K562 (cell line): ENCODE measurements at regions not wholly inside any gene's neighbourhood (a gene's known extent, or its start where the extent isn't known, plus 50 kb on each side); places are given as distances from the start of the nearest gene placed in this dataset.

Experiments
- ATAC-seq: fragments of 200-7000 bp; cut with Tn5 transposase; 3 replicates; pipeline ENCODE4 v1.9.1; 2020; ENCODE audit warnings: moderate library complexity
- BruUV-seq: library from RNA; stranded (reverse); fragments of 400-500 nt; replicated peaks from 2 replicates; lab custom pipeline; 2021; lab: Mats Ljungman, UMichigan
- CTCF ChIA-PET: fragments of 300-600 bp; formaldehyde crosslinking; extraction: SDS; loops from one replicate; lab custom pipeline; 2021; ENCODE audit warnings: low intra/inter-chr PET ratio; lab: Yijun Ruan, JAX
- POLR2A ChIA-PET: fragments of 300-600, 350-650 bp; sonication (Branson Sonifier 250); formaldehyde crosslinking; extraction: SDS; loops from one replicate; lab custom pipeline; 2021; ENCODE audit warnings: antibody characterized with exemption, inconsistent platforms; lab: Yijun Ruan, JAX
- DNase-seq, 4 experiments: peaks; one replicate each; pipeline versions ENCODE4 v3.0.0 to v3.0.0-alpha.2; 2011 to 2018; ENCODE audit warnings: low spot score in 3 of 4, mixed read lengths in 3 of 4; ENCODE audit errors: extremely low read depth in 1 of 4
- FAIRE-seq: peaks from 2 replicates; lab custom pipeline; 2011; peaks lifted over from hg19 to GRCh38; lab: Jason Lieb, UNC
- H2AFZ ChIP-seq: 2 replicates; pipeline ENCODE4 v1.6.0; 2011; ENCODE audit warnings: low read depth, low read length, control low read depth, inconsistent platforms
- H3K27ac ChIP-seq: fragments of 200-600 bp; 3 replicates; pipeline ENCODE4 v1.8.0; 2011; ENCODE audit warnings: low read depth, mild to moderate bottlenecking, control low read depth, inconsistent platforms, low read length, moderate library complexity, mixed read lengths; ENCODE audit errors: extremely low read depth
- H3K27me3 ChIP-seq, 2 experiments: fragments of 300-600 bp in 1 of 2; 2 replicates in 1 of 2; 3 replicates in 1 of 2; pipeline versions ENCODE4 v1.6.0 to v1.8.0; 2011; ENCODE audit warnings: inconsistent platforms in 2 of 2, low read length in 2 of 2, mild to moderate bottlenecking in 1 of 2, mixed read lengths in 1 of 2, moderate library complexity in 1 of 2; ENCODE audit not compliant: control insufficient read depth in 2 of 2, insufficient read depth in 2 of 2
- H3K36me3 ChIP-seq: fragments of 300-600 bp; 3 replicates; pipeline ENCODE4 v1.8.0; 2011; ENCODE audit warnings: mild to moderate bottlenecking, low read length, inconsistent platforms; ENCODE audit not compliant: control insufficient read depth, insufficient read depth
- H3K4me1 ChIP-seq, 2 experiments: fragments of 200-600 bp in 1 of 2; replicated peaks in 1 of 2; 2 replicates in 1 of 2; 3 replicates in 1 of 2; pipeline versions ENCODE4 v1.5.1 to v1.8.0; 2011; ENCODE audit warnings: inconsistent platforms in 2 of 2, low read length in 2 of 2, mild to moderate bottlenecking in 1 of 2, mixed read lengths in 1 of 2, moderate library complexity in 1 of 2; ENCODE audit not compliant: control insufficient read depth in 2 of 2, insufficient read depth in 2 of 2
- H3K4me2 ChIP-seq: 2 replicates; pipeline ENCODE4 v1.6.1; 2011; ENCODE audit warnings: low read length, control low read depth, inconsistent platforms, mixed read lengths; ENCODE audit not compliant: insufficient read depth
- H3K4me3 ChIP-seq: fragments of 200-600 bp; sonication (generic), shearing (Covaris generic); 2 replicates; pipeline ENCODE4 v1.5.1; 2016; ENCODE audit warnings: control low read depth, inconsistent platforms
- H3K79me2 ChIP-seq: fragments of 200-600 bp; 3 replicates; pipeline ENCODE4 v1.8.0; 2011; ENCODE audit warnings: low read length, inconsistent platforms; ENCODE audit not compliant: control insufficient read depth, insufficient read depth
- H3K9ac ChIP-seq, 2 experiments: 2 replicates each; pipeline versions ENCODE4 v1.6.0 to v1.6.1; 2011; ENCODE audit warnings: low read depth in 2 of 2, low read length in 2 of 2, control low read depth in 1 of 2, inconsistent platforms in 1 of 2, mild to moderate bottlenecking in 1 of 2, mixed read lengths in 1 of 2; ENCODE audit not compliant: insufficient read depth in 1 of 2
- H3K9me1 ChIP-seq: one replicate; pipeline ENCODE4 v1.6.0; 2011; ENCODE audit warnings: inconsistent platforms, mild to moderate bottlenecking, low read length, moderate library complexity; ENCODE audit not compliant: control insufficient read depth, insufficient read depth
- H3K9me3 ChIP-seq: replicated peaks from 2 replicates; pipeline ENCODE4 v1.5.1; 2011; ENCODE audit warnings: low read depth, low read length, inconsistent platforms; ENCODE audit not compliant: control insufficient read depth, insufficient read depth
- H4K20me1 ChIP-seq: replicated peaks from 2 replicates; pipeline ENCODE4 v1.6.1; 2011; ENCODE audit warnings: low read length, inconsistent platforms, mixed read lengths; ENCODE audit not compliant: control insufficient read depth, insufficient read depth
- BRF2 ChIP-seq: IDR thresholded peaks from 3 replicates; pipeline ENCODE4 v1.6.1; 2011; ENCODE audit warnings: borderline replicate concordance, mild to moderate bottlenecking; ENCODE audit not compliant: insufficient read length, insufficient read depth
- CBFA2T2 ChIP-seq: fragments of 450-650 bp; conservative IDR thresholded peaks from 2 replicates; pipeline ENCODE4 v1.6.1; 2017; ENCODE audit warnings: mild to moderate bottlenecking
- EP400 ChIP-seq: fragments of 450-650 bp; IDR thresholded peaks from 2 replicates; pipeline ENCODE4 v1.6.1; 2017; ENCODE audit warnings: antibody characterized with exemption, mild to moderate bottlenecking, moderate library complexity
- FOS ChIP-seq: IDR thresholded peaks from 3 replicates; pipeline ENCODE4 v1.6.1; 2011; ENCODE audit not compliant: insufficient read length; ENCODE audit errors: extremely low read depth
- FOXO4 ChIP-seq: fragments of 450-650 bp; formaldehyde crosslinking; IDR thresholded peaks from 2 replicates; pipeline ENCODE4 v1.4.0; 2020; ENCODE audit warnings: mild to moderate bottlenecking, moderate library complexity
- HMGN3 ChIP-seq: IDR thresholded peaks from 2 replicates; pipeline ENCODE4 v1.6.1; 2011; ENCODE audit warnings: borderline replicate concordance, low read depth, mild to moderate bottlenecking, mixed read lengths, low read length; ENCODE audit not compliant: insufficient read length; ENCODE audit errors: extremely low read depth
- KLF10 ChIP-seq: fragments of 250-450 bp; sonication (Bioruptor Pico); IDR thresholded peaks from 2 replicates; pipeline ENCODE4 v1.6.1; 2021; ENCODE audit warnings: matching md5 sums
- MCM7 ChIP-seq, 2 experiments: fragments of 450-650 bp; IDR thresholded peaks; 2 replicates each; pipeline ENCODE4 v1.6.1; 2016 to 2018
- NFIX ChIP-seq: fragments of 250-450 bp; sonication (Bioruptor Pico); IDR thresholded peaks from 2 replicates; pipeline ENCODE4 v1.4.0; 2020; ENCODE audit warnings: low read depth, mild to moderate bottlenecking, moderate library complexity
- SP2 ChIP-seq: IDR thresholded peaks from 2 replicates; pipeline ENCODE4 v1.6.1; 2011; ENCODE audit warnings: mild to moderate bottlenecking, low read depth, low read length, moderate library complexity; ENCODE audit not compliant: poor library complexity, severe bottlenecking; ENCODE audit errors: extremely low read depth
- TFE3 ChIP-seq: fragments of 450-650 bp; formaldehyde crosslinking; IDR thresholded peaks from 2 replicates; pipeline ENCODE4 v1.4.0; 2020; ENCODE audit warnings: mild to moderate bottlenecking, mixed read lengths
- ZBTB2 ChIP-seq: fragments of 450-650 bp; IDR thresholded peaks from 2 replicates; pipeline ENCODE4 v1.6.1; 2016; ENCODE audit warnings: antibody characterized with exemption
- ZBTB7A ChIP-seq: IDR thresholded peaks from 2 replicates; pipeline ENCODE4 v1.6.1; 2011; ENCODE audit warnings: low read depth, mild to moderate bottlenecking, low read length, moderate library complexity, borderline replicate concordance; ENCODE audit not compliant: control insufficient read depth
- ZFX ChIP-seq: sonication (generic); formaldehyde crosslinking; IDR thresholded peaks from 2 replicates; pipeline ENCODE4 v1.8.0; 2022; ENCODE audit warnings: mild to moderate bottlenecking, missing genetic modification reagents, moderate library complexity
- ZKSCAN1 ChIP-seq: fragments of 150-350 bp; IDR thresholded peaks from 2 replicates; pipeline ENCODE4 v1.6.1; 2016; ENCODE audit warnings: low read depth, low read length
- ZNF282 ChIP-seq: sonication (generic); formaldehyde crosslinking; IDR thresholded peaks from 2 replicates; pipeline ENCODE4 v1.8.1; 2023; ENCODE audit warnings: missing genetic modification reagents
- WGBS: fragments of 100-300 bp; shearing (Covaris generic); methylation state at CpG from one replicate; pipeline ENCODE4 v1.1.6; 2016; ENCODE audit warnings: low coverage, mixed read lengths; ENCODE audit not compliant: insufficient coverage; ENCODE audit errors: missing lambda C conversion rate; 5-methylcytosine and 5-hydroxymethylcytosine counted together
- in situ Hi-C: fragments of 300-500 bp; cut with MboI; formaldehyde crosslinking; loops from 4 replicates; pipeline ENCODE4 v1.15.0; 2018; ENCODE audit warnings: inconsistent platforms, mixed read lengths
- intact Hi-C: fragments of 100-400 bp; cut with micrococcal nuclease; formaldehyde crosslinking; loops from 2 replicates; pipeline ENCODE4 v1.14.2; 2022
- TF ChIP-seq, protein P1 (sequence below), 2 experiments: IDR thresholded peaks; 2 replicates each; pipeline ENCODE4 v1.6.1; 2011; ENCODE audit warnings: borderline replicate concordance in 1 of 2, control low read depth in 1 of 2, low read depth in 1 of 2, low read length in 1 of 2, mild to moderate bottlenecking in 1 of 2, mixed read lengths in 1 of 2, moderate library complexity in 1 of 2; ENCODE audit not compliant: insufficient read depth in 1 of 2, insufficient read length in 1 of 2, poor library complexity in 1 of 2, severe bottlenecking in 1 of 2; ENCODE audit errors: extremely low read depth in 1 of 2

GRCh38 chr6:24069526-24069925, 56.5 kb upstream of the NRSN1 start:
- CTCF ChIA-PET = no interaction called here
- BruUV-seq = no TSS peak
- intact Hi-C loops = no loop called here
- 0% methylated on average over 3 of the region's 3 CpGs for WGBS
- Histone ChIP-seq H3K4me3 (no peak overlapping the region), H3K9me1 (no peaks in the 10 kb centered on the region), H4K20me1 (no peaks in the 10 kb centered on the region), H3K27me3 (no peaks in the 10 kb centered on the region), H3K36me3 (no peaks in the 10 kb centered on the region), H3K4me1 (no peaks in the 10 kb centered on the region), H3K79me2 (no peaks in the 10 kb centered on the region), H3K27ac (no peak overlapping the region), H3K4me2 (no peak overlapping the region), H2AFZ (no peak overlapping the region), H3K9ac (no peak overlapping the region), H3K9me3 (0 out of 2 replicates have a peak, but pooled peaks cover 5% of the 10 kb centered on the region)
- POLR2A ChIA-PET = no interaction called here
- in situ Hi-C loops = no loop called here
- no peak for FAIRE-seq
- DNase-seq = no peak
- ATAC-seq = no peak
- TF ChIP-seq FOS (no peak), ZBTB7A (no peak), FOXO4 (CRISPR knock-in tag) (no peak), ZBTB2 (no peak), EP400 (no peak), ZKSCAN1 (no peak), MCM7 (IDR thresholded peaks at IDR 0.05) (no peak), TFE3 (CRISPR knock-in tag) (no peak), BRF2 (no peak), KLF10 (no peak), ZNF282 (no peak), CBFA2T2 (no peak), HMGN3 (no peak), ZFX (no peak), NFIX (CRISPR knock-in tag) (no peak), SP2 (no peak)
- TF ChIP-seq, protein P1, sequence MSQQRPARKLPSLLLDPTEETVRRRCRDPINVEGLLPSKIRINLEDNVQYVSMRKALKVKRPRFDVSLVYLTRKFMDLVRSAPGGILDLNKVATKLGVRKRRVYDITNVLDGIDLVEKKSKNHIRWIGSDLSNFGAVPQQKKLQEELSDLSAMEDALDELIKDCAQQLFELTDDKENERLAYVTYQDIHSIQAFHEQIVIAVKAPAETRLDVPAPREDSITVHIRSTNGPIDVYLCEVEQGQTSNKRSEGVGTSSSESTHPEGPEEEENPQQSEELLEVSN (IDR thresholded peaks at IDR 0.05; ENCODE audit: borderline replicate concordance in 1 of 2, extremely low read depth in 1 of 2, insufficient read depth in 1 of 2, insufficient read length in 1 of 2, low read depth in 1 of 2, low read length in 1 of 2, poor library complexity in 1 of 2, severe bottlenecking in 1 of 2) = no peak
